Fibroblast of lung (primary cell): ENCODE measurements at regions not wholly inside any gene's neighbourhood (a gene's known extent, or its start where the extent isn't known, plus 50 kb on each side); places are given as distances from the start of the nearest gene placed in this dataset.

Experiments used
- EZH2 ChIP-seq: IDR thresholded peaks from 2 replicates; pipeline ENCODE4 v1.5.1; 2012; ENCODE audit warnings: low read length, control low read depth, mild to moderate bottlenecking; ENCODE audit errors: missing control alignments
- TF ChIP-seq, protein P1 (sequence below), 2 donors: IDR thresholded peaks in 1 of 2; conservative IDR thresholded peaks in 1 of 2; 1 replicate in 1 of 2; 2 replicates in 1 of 2; pipeline ENCODE4 v1.5.1; 2011 to 2012; ENCODE audit warnings: low read length in 2 of 2, control low read depth in 1 of 2, inconsistent platforms in 1 of 2, low read depth in 1 of 2, mild to moderate bottlenecking in 1 of 2

DNA sequence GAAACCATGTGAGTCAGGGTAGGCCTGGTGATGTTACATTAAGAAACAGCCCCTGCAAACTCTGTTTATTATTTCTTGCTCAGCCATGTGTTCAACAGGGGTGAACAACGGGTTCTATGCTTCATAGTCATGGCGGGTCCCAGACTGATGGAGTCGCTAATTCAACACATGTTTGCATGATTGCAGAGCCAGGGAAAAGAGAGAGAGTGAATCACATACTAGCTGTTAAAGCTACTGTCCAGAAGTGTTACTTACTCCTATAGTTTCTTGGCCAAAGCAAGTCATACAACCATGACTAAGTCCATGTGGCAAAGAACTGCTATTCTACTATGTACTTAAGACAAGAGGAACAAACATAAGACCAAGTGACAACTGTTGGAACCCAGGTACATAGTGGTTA, 241.2 kb upstream of the SKOR2 start:
- TF ChIP-seq, protein P1, sequence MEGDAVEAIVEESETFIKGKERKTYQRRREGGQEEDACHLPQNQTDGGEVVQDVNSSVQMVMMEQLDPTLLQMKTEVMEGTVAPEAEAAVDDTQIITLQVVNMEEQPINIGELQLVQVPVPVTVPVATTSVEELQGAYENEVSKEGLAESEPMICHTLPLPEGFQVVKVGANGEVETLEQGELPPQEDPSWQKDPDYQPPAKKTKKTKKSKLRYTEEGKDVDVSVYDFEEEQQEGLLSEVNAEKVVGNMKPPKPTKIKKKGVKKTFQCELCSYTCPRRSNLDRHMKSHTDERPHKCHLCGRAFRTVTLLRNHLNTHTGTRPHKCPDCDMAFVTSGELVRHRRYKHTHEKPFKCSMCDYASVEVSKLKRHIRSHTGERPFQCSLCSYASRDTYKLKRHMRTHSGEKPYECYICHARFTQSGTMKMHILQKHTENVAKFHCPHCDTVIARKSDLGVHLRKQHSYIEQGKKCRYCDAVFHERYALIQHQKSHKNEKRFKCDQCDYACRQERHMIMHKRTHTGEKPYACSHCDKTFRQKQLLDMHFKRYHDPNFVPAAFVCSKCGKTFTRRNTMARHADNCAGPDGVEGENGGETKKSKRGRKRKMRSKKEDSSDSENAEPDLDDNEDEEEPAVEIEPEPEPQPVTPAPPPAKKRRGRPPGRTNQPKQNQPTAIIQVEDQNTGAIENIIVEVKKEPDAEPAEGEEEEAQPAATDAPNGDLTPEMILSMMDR (conservative IDR thresholded peaks at IDR 0.05 in 1 of 2, IDR thresholded peaks at IDR 0.05 in 1 of 2; ENCODE audit: low read depth in 1 of 2, low read length in 2 of 2): no peak
- no peak for TF ChIP-seq EZH2
